SK-N-SH treated with all-trans-retinoic acid at 6 μM for 48 hours (cell line): ENCODE measurements at regions not wholly inside any gene's neighbourhood (a gene's known extent, or its start where the extent isn't known, plus 50 kb on each side); places are given as distances from the start of the nearest gene placed in this dataset.

ENCODE experiments used
- ATAC-seq: fragments of 200-7000 bp; cut with Tn5 transposase; 3 replicates; pipeline ENCODE4 v1.9.1; 2020; ENCODE audit warnings: mild to moderate bottlenecking, moderate library complexity
- ARNTL ChIP-seq: fragments of 450-650 bp; formaldehyde crosslinking; IDR thresholded peaks from 2 replicates; pipeline ENCODE4 v1.5.0; 2020; ENCODE audit warnings: low read depth, mild to moderate bottlenecking, moderate library complexity, borderline replicate concordance
- BACH2 ChIP-seq: fragments of 250-450 bp; sonication (Bioruptor Pico); IDR thresholded peaks from 2 replicates; pipeline ENCODE4 v1.9.0; 2021; ENCODE audit warnings: mild to moderate bottlenecking, borderline replicate concordance
- CSDC2 ChIP-seq: fragments of 250-450 bp; sonication (Bioruptor Pico); IDR thresholded peaks from 2 replicates; pipeline ENCODE4 v1.5.0; 2020; ENCODE audit warnings: mild to moderate bottlenecking, moderate library complexity
- ESRRG ChIP-seq: fragments of 250-450 bp; sonication (Bioruptor Pico); IDR thresholded peaks from 2 replicates; pipeline ENCODE4 v1.6.1; 2021; ENCODE audit warnings: mild to moderate bottlenecking
- GLIS3 ChIP-seq: fragments of 250-450 bp; sonication (Bioruptor Pico); IDR thresholded peaks from 2 replicates; pipeline ENCODE4 v1.5.0; 2020; ENCODE audit warnings: mild to moderate bottlenecking, moderate library complexity
- ISL1 ChIP-seq: fragments of 250-450 bp; sonication (Bioruptor Pico); IDR thresholded peaks from 2 replicates; pipeline ENCODE4 v2.1.2; 2022; ENCODE audit warnings: mild to moderate bottlenecking, moderate library complexity
- OSR1 ChIP-seq: fragments of 250-450 bp; sonication (Bioruptor Pico); IDR thresholded peaks from 2 replicates; pipeline ENCODE4 v1.8.0; 2022; ENCODE audit warnings: moderate library complexity, mild to moderate bottlenecking, inconsistent platforms
- PPARA ChIP-seq: fragments of 250-450 bp; sonication (Bioruptor Pico); IDR thresholded peaks from 2 replicates; pipeline ENCODE4 v1.5.0; 2020; ENCODE audit warnings: mild to moderate bottlenecking, borderline replicate concordance
- RARB ChIP-seq: fragments of 250-450 bp; sonication (Bioruptor Pico); IDR thresholded peaks from 2 replicates; pipeline ENCODE4 v1.8.0; 2021; ENCODE audit warnings: mild to moderate bottlenecking, moderate library complexity
- SNAI2 ChIP-seq: fragments of 250-450 bp; sonication (Bioruptor Pico); IDR thresholded peaks from 2 replicates; pipeline ENCODE4 v1.5.0; 2020; ENCODE audit warnings: mild to moderate bottlenecking, moderate library complexity
- TCF4 ChIP-seq: fragments of 250-450 bp; sonication (Bioruptor Pico); IDR thresholded peaks from 2 replicates; pipeline ENCODE4 v1.8.0; 2021; ENCODE audit warnings: mild to moderate bottlenecking, moderate library complexity, borderline replicate concordance
- TOX ChIP-seq: fragments of 250-450 bp; sonication (Bioruptor Pico); IDR thresholded peaks from 2 replicates; pipeline ENCODE4 v1.8.0; 2021; ENCODE audit warnings: mild to moderate bottlenecking, moderate library complexity, borderline replicate concordance
- ZNF565 ChIP-seq: fragments of 450-650 bp; formaldehyde crosslinking; conservative IDR thresholded peaks from 2 replicates; pipeline ENCODE4 v1.5.0; 2020; ENCODE audit warnings: low read depth, mild to moderate bottlenecking, moderate library complexity
- ZNF70 ChIP-seq: fragments of 450-650 bp; formaldehyde crosslinking; IDR thresholded peaks from 2 replicates; pipeline ENCODE4 v1.5.0; 2020; ENCODE audit warnings: mild to moderate bottlenecking, moderate library complexity
- ZNF8 ChIP-seq: fragments of 450-650 bp; formaldehyde crosslinking; IDR thresholded peaks from 2 replicates; pipeline ENCODE4 v1.5.0; 2020; ENCODE audit warnings: mild to moderate bottlenecking, moderate library complexity
- TF ChIP-seq, protein P1 (sequence below): fragments of 250-450 bp; sonication (Bioruptor Pico); IDR thresholded peaks from 2 replicates; pipeline ENCODE4 v1.8.0; 2021; ENCODE audit warnings: low read depth, mild to moderate bottlenecking, moderate library complexity, borderline replicate concordance
- TF ChIP-seq, protein P2 (sequence below): fragments of 250-450 bp; sonication (Bioruptor Pico); IDR thresholded peaks from 2 replicates; pipeline ENCODE4 v1.8.0; 2020; ENCODE audit warnings: mild to moderate bottlenecking, moderate library complexity, borderline replicate concordance
- TF ChIP-seq, protein P3 (sequence below): fragments of 250-450 bp; sonication (Bioruptor Pico); IDR thresholded peaks from 2 replicates; pipeline ENCODE4 v1.5.1; 2021; ENCODE audit warnings: mild to moderate bottlenecking, moderate library complexity
- TF ChIP-seq, protein P4 (sequence below): fragments of 250-450 bp; sonication (Bioruptor Pico); IDR thresholded peaks from 2 replicates; pipeline ENCODE4 v1.5.0; 2020; ENCODE audit warnings: mild to moderate bottlenecking, moderate library complexity
- TF ChIP-seq, protein P5 (sequence below): fragments of 250-450 bp; sonication (Bioruptor Pico); IDR thresholded peaks from 2 replicates; pipeline ENCODE4 v1.5.1; 2020; ENCODE audit warnings: low read depth, mild to moderate bottlenecking, moderate library complexity

DNA sequence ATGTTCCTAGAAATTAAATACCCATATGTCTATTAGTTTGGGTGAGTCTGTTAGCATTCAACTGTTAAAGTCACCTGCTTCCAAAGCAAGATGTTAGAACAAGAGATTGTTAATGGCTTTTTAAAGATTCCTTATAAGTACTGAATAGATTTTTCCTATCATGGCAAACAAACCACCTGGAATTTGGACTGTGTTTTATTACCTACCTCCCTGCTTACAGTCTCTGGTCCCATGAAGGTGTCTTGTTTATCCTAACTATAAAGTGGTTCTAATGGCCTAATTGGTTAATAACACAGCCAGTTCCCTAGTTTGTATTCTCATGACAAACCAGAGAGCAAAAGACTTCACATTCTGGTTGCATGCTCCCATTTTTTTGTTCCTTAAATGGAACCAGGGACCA lies 149.5 kb downstream of the PPP1R2C start:
- TF ChIP-seq TCF4: no peak
- no peak for TF ChIP-seq GLIS3
- TF ChIP-seq, protein P1, sequence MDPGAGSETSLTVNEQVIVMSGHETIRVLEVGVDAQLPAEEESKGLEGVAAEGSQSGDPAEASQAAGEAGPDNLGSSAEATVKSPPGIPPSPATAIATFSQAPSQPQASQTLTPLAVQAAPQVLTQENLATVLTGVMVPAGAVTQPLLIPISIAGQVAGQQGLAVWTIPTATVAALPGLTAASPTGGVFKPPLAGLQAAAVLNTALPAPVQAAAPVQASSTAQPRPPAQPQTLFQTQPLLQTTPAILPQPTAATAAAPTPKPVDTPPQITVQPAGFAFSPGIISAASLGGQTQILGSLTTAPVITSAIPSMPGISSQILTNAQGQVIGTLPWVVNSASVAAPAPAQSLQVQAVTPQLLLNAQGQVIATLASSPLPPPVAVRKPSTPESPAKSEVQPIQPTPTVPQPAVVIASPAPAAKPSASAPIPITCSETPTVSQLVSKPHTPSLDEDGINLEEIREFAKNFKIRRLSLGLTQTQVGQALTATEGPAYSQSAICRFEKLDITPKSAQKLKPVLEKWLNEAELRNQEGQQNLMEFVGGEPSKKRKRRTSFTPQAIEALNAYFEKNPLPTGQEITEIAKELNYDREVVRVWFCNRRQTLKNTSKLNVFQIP (CRISPR knock-in tag): no peak
- TF ChIP-seq CSDC2 (CRISPR knock-in tag): no peak
- TF ChIP-seq ARNTL: no peak
- TF ChIP-seq BACH2 (CRISPR knock-in tag): no peak
- TF ChIP-seq TOX (CRISPR knock-in tag): no peak
- TF ChIP-seq, protein P2, sequence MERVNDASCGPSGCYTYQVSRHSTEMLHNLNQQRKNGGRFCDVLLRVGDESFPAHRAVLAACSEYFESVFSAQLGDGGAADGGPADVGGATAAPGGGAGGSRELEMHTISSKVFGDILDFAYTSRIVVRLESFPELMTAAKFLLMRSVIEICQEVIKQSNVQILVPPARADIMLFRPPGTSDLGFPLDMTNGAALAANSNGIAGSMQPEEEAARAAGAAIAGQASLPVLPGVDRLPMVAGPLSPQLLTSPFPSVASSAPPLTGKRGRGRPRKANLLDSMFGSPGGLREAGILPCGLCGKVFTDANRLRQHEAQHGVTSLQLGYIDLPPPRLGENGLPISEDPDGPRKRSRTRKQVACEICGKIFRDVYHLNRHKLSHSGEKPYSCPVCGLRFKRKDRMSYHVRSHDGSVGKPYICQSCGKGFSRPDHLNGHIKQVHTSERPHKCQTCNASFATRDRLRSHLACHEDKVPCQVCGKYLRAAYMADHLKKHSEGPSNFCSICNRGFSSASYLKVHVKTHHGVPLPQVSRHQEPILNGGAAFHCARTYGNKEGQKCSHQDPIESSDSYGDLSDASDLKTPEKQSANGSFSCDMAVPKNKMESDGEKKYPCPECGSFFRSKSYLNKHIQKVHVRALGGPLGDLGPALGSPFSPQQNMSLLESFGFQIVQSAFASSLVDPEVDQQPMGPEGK (CRISPR knock-in tag): no peak
- TF ChIP-seq ZNF8 (CRISPR knock-in tag): no peak
- no peak for TF ChIP-seq ZNF565 (CRISPR knock-in tag)
- TF ChIP-seq SNAI2 (CRISPR knock-in tag): no peak
- no peak for TF ChIP-seq PPARA
- TF ChIP-seq OSR1 (CRISPR knock-in tag): no peak
- no peak for TF ChIP-seq ZNF70 (CRISPR knock-in tag)
- TF ChIP-seq, protein P3, sequence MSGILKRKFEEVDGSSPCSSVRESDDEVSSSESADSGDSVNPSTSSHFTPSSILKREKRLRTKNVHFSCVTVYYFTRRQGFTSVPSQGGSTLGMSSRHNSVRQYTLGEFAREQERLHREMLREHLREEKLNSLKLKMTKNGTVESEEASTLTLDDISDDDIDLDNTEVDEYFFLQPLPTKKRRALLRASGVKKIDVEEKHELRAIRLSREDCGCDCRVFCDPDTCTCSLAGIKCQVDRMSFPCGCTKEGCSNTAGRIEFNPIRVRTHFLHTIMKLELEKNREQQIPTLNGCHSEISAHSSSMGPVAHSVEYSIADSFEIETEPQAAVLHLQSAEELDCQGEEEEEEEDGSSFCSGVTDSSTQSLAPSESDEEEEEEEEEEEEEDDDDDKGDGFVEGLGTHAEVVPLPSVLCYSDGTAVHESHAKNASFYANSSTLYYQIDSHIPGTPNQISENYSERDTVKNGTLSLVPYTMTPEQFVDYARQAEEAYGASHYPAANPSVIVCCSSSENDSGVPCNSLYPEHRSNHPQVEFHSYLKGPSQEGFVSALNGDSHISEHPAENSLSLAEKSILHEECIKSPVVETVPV: no peak
- TF ChIP-seq, protein P4, sequence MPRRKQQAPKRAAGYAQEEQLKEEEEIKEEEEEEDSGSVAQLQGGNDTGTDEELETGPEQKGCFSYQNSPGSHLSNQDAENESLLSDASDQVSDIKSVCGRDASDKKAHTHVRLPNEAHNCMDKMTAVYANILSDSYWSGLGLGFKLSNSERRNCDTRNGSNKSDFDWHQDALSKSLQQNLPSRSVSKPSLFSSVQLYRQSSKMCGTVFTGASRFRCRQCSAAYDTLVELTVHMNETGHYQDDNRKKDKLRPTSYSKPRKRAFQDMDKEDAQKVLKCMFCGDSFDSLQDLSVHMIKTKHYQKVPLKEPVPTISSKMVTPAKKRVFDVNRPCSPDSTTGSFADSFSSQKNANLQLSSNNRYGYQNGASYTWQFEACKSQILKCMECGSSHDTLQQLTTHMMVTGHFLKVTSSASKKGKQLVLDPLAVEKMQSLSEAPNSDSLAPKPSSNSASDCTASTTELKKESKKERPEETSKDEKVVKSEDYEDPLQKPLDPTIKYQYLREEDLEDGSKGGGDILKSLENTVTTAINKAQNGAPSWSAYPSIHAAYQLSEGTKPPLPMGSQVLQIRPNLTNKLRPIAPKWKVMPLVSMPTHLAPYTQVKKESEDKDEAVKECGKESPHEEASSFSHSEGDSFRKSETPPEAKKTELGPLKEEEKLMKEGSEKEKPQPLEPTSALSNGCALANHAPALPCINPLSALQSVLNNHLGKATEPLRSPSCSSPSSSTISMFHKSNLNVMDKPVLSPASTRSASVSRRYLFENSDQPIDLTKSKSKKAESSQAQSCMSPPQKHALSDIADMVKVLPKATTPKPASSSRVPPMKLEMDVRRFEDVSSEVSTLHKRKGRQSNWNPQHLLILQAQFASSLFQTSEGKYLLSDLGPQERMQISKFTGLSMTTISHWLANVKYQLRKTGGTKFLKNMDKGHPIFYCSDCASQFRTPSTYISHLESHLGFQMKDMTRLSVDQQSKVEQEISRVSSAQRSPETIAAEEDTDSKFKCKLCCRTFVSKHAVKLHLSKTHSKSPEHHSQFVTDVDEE: no peak
- no peak for TF ChIP-seq ESRRG (CRISPR knock-in tag)
- TF ChIP-seq, protein P5, sequence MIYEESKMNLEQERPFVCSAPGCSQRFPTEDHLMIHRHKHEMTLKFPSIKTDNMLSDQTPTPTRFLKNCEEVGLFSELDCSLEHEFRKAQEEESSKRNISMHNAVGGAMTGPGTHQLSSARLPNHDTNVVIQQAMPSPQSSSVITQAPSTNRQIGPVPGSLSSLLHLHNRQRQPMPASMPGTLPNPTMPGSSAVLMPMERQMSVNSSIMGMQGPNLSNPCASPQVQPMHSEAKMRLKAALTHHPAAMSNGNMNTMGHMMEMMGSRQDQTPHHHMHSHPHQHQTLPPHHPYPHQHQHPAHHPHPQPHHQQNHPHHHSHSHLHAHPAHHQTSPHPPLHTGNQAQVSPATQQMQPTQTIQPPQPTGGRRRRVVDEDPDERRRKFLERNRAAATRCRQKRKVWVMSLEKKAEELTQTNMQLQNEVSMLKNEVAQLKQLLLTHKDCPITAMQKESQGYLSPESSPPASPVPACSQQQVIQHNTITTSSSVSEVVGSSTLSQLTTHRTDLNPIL (CRISPR knock-in tag): no peak
- TF ChIP-seq ISL1 (CRISPR knock-in tag): no peak
- TF ChIP-seq, all 23 proteins: peak for 0
- no peak for ATAC-seq

DNA sequence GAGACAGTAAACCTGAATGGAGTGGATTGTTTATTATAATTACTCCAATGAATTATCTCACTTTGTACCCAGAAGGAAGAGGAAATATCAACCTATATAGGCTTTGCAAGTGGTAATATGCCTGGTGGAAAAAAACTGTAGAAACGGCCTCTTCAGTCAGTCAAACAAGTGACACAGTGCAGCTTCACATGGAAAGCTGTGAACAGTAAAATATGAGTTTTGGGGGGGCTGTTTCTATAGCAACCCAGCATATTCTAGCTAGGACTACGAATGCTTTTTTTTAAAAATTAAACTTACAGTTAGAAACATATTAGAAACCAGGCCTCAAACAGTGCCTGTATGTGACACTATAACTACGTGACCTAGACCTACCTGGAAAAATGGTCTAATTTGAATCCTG lies 150.1 kb downstream of the PPP1R2C start:
- TF ChIP-seq ZNF565 (CRISPR knock-in tag) (no peak), RARB (CRISPR knock-in tag) (no peak), PPARA (no peak), BACH2 (CRISPR knock-in tag) (no peak)
- TF ChIP-seq, protein P4: no peak
- no peak for ATAC-seq
